COLO668 (cell line): ENCODE measurements at regions not wholly inside any gene's neighbourhood (a gene's known extent, or its start where the extent isn't known, plus 50 kb on each side); places are given as distances from the start of the nearest gene placed in this dataset.
"Not testable (repeated sequence)": the region's sequence is repeated elsewhere in the genome, so short reads cannot be mapped to it uniquely, and the experiment has no call there.

Source experiments
- DNase-seq: peaks from one replicate; lab custom pipeline; 2025; ENCODE audit not compliant: unreplicated experiment; lab: John Stamatoyannopoulos, UW

DNA sequence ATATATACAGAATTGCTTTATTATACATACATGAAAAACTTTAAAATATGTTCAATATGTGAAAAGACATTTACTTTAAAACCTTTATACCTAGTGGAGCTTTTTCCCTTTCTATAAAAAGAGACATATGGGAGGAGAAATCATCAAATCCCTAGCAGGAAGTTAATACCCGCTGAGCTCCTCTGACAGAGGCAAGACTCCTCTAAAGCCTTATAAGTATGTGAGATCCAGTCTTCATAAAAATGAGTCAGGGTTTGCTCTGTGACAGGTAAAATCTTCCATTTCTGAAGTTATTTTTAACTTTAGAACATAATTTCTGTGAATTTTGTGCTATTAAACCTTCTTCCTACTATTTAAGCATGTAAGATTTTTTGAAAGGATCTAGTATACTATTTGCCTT is 634.4 kb upstream of the AADAT start:
- DNase-seq, result no peak

DNA sequence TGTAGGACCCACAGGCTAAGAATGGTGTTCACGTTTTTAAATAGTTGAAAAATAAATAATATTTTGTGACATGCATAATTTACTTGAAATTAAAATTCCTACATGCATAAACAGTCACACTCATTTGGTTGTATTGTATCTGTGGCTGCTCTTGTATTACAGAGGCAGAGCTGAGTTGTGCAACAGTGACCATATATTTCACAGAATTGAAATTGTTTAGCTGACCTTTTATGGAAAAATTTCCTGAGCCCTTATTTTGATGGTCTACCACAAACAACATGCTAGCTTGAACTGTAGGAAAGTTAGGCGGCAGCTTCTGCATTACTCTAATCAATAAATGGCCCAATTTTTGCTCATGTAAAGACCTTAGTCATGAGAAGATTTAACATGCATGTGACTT is 633.4 kb upstream of the AADAT start:
- no peak for DNase-seq

DNA sequence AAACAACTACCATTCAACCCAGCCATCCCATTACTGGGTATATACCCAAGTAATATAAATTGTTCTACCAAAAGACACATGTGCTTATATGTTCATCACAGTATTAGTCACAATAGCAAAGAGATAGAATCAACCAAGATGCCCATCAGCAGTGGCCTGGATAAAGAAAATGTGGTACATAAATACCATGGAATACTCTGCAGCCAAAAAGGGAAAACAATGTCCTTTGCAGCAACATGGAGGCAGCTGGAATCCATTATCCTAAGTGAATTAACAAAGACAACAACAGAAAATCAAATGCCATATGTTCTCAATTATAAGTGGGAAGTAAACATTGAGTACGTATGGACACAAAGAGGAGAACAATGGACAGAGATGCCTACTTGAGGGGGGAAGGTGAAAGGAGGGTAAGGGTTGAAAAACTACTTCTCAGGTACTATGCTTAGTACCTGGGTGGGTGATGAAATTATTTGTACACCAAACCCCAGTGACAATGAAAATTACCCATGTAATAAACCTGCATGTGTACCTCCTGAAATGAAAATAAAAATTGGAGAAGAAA is 632.1 kb upstream of the AADAT start:
- DNase-seq, result no peak

DNA sequence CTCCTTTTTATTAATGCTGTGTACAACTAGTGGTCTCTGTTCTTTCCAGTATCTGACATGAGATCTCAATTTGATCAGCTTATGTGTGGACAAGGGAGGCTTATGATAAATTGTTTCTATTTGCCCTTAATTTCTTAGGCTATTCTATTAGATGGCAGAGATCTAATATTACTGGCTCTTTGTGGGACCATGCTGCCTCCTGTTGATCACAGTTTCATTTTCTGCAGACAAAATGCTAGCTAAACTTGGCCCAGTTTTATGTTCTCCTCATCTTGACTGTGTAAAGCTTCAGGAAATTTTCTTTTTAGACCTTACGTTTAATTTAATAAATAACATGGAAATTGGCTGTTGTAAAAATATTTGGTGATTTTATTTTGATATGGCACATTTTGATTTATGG is 627.1 kb upstream of the AADAT start:
- DNase-seq, result no peak

DNA sequence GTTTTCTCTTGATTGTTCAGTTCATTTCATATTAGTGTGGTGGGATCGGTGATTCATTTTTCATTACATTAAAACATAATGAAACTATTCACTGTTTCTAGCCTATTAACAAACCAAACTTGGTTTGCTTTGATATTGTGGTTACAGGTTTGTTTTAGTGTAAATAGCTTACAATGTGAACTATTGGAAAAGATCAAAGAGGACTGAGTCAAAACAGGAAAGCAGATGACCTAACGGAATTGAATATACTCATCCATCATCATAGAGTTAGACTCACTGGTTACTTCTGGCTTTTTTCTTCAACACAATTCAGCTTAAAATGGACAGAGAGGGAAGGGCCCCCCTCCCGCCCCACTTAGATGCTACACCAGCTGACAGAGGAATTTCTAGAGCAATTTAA is 616.2 kb upstream of the AADAT start:
- no peak for DNase-seq

DNA sequence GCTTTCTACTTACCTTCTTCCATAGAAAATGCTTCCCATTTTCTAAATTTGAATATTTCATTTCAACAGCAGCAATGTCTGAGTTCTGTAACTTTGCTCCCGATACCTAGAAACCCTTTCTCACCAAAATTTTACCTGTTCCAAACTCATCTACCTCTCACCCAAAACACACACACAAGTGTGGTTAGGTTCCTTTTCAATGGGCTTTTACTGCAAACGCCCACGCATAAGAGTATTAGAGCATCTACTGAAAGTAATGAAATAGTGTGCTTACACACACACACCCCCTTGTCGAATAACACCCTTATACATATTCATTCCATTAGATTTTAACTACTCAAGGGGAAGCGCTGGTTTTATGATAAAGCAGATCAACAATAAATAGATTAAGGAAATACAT is 610.3 kb upstream of the AADAT start:
- DNase-seq, result no peak

DNA sequence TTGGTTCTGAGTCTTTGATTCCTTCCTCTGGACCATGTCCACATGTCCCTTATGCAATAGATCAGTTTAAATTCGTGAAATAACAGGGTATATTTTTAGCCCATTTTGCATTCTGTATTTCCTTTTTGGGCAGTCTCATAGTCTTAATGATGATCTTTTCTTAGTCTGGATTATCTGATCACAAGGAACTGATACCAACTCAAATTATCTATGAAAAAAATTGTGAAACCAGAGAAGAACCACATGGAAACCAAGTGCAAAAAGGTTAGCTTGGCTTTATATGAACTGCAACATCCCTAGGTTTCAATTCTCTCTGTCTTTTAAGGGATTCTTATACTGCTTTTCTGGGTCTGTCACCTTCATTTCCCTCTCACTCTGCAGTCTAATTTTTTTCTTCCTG is 608.6 kb upstream of the AADAT start:
- DNase-seq, result no peak

DNA sequence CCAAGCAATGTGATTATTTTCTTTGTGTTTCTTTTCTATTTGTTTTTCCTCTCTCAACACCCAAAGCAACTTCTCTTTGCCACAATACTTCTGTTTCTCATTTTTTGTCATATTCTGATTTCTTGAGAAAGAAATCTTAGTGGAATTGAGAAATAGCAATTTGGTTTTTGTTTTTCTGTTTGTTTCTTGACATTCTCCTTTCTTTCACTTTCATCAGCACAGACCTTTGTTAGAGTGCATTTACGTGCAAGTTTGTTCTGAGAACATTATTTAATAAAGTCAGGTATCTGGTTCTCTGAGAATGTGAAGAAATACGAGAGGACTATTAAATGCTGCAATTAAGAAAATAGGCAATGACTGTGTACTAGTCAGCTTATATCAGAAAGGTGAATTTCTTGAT is 608.1 kb upstream of the AADAT start:
- no peak for DNase-seq

DNA sequence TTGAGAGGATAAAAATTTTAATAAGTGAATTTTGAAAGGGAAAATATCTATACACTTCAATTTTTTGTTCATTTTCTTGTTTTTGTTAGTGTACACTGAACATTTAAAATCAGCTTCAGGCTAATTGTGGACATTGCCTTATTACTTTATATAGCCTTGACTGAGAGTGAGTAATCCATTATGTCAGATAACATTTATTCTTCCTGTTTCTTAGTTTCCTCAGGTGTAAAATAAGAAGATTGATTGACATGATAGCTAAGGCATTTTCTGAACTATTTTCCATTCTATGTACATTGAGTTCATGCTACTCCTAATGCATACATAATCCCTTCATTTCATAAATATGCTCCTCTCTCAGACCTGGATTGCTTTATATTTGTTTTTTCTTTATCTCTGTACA is 607.3 kb upstream of the AADAT start:
- no peak for DNase-seq

DNA sequence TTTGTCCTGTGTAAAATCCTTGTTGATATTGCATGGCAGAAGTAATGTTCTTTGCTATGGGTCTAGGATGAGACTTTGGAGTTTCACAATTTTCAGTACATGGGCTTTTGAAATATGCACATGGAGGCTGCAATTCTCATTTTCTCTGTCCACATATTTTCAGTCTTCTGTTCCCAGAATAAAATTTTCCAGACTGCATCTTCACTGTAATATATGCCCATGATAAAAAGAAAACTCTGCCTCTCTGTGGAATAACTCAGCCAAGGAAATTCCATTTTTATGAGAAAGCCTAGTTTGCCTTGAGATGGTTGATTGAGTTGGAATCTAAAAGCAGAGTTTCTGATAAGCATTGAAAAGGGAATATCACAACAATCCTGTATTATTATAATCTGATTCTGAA is 601.4 kb upstream of the AADAT start:
- no peak for DNase-seq

DNA sequence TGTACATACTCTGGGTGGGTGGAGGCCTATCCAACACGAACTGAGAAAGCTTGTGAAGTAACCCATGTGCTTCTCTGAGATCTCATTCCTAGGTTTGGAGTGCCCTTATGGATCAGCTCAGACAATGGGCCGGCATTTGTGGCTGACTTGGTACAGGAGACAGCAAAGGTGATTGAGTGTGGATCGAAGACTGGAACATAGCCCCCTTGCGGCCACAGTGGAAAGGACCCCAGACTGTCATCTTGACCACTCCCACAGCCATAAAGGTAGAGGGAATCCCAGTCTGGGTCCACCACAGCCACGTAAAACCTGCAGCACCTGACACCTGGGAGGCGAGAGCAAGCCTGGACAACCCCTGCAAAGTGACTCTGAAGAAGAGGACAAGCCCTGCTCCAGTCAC is 598.0 kb upstream of the AADAT start:
- no peak for DNase-seq

DNA sequence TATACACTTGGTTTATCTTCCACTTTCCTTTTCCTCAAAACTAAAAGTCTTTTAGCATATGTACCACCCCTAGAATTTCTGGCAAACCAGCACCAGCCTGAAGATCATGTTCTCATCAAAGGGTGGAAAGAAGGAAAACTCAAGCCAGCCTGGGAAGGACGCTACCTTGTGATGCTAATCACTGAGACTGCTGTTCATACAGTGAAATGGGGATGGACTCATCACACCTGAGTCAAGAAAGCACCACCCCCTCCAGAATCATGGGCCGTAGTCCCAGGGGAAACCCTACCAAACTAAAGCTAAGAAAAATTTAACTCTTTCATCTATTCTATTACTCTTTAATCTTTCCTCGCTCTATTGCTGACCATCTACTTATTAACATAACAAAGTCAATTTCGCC is 595.9 kb upstream of the AADAT start:
- not testable (repeated sequence) for DNase-seq

DNA sequence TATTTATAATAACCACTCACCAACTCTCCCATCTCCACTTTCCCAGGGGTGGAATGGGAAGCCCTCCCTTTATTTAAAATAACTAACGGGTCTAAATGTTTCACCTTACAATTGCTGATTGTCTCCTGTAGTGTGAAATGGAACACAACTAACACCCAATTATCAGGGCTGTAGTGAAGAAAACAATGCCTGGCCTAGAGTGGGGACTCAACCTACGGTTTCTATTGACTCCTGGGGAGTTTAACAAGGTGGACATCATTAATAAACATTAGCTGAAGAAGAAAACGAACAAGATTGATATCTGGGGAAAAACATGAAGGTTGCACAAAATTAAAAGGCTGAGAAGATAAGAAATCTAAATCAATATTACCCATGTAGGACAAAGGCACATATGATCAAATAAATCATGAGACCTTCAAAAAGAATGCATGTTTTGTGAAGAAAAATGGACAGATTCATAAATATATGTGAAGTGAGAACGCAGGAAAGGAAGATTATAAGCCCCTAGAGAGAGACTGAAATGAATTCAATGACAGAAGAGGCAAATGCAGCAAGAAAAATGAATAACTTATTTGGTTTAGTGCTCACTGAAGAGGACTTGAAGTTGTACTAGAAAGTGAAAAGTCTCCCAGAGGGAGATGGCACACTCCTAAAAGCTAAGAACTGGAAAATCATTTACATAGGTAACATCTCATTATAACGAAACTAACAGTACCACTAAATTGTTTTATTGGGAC is 593.0 kb upstream of the AADAT start:
- DNase-seq, result no peak

DNA sequence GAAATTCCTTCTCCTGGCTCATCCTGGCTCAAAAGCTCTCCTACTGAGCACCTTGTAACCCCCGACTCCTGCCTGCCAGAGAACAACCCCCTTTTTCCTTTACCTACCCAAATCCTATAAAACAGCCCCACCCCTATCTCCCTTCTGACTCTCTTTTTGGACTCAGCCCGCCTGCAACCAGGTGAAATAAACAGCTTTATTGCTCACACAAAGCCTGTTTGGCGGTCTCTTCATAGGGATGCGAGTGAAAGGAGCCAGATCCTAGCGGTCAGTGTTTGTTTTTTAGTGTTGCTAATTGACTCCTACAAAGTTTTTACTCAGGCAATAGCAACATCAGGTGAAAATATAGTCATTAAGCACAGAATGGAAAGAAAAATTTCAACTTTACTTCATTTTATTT is 592.3 kb upstream of the AADAT start:
- not testable (repeated sequence) for DNase-seq

DNA sequence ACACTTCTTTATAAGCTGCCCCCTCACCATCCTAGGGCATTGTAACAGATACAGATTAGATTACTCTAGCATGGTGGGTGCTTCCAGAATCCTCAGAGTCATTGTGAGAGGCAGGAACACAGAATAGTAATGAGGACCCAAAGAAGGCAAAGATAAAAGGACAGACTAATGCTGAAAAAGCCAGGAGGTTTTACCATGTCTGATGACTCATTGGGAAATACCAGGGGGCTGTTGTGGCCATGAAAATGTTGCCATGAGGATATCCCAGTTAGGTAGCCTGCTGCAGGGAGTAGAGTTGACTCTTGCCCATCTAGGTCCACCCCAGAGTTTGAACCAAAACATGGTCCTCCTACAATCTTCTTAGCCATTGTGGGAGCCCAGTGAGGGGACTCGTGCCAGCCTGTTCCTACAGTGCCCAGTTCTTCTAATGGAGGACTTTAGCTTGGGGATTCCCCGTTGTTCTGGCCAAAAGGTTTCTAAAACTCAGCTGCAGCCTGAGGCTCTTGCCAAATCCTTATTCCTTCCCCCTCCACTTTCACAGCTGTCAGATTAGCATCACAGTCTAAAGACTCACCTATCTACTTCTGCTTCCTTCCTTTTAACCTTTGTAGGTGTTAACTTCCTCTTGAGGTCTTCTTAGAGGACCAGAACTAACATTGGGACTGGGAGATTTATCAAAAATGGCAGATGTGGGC is 586.0 kb upstream of the AADAT start:
- DNase-seq, result no peak

DNA sequence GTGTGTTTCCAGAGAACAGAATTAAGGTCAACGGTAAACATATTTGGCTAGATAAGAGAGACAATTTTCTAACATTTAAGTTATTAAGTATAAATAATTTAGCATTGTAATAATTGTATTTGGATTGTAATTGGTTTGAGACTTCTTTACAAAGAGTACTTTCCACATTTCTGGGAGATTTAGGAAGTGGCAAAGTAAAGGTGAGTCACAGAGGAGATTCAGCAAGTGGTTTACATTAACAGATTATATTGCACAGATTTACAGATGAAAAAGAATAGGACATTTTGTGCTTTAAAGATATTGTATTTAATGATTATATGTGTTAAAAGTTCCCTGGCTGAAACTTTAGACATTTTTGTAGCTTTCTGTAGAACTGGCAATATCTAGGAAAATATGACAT is 584.4 kb upstream of the AADAT start:
- no peak for DNase-seq

DNA sequence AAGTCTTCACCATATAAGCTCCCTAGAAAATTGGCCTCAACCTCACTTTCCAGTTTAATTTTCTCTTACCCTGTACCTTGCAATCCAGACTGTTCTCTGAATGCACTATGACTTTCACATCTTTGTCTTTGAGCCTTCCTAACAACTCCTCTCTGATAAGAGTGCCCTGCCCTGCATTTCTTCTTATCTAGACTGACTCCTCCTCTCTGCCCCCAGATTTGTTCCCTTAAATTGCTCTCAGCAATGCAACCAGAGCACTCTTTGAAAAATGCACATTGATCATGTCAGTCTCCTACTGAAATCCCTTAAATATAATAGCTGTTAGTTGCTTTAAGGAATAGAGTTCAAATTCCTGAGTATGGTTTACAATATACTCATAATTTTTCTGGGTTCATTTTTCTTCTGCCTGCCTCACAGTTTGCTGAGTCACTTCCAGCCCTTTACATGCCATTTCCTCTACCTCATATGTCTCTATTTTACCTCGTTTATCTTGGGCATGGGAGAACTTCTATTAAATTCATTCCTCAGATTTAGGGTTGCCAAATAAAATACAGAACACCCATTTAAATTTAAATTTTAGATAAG is 582.7 kb upstream of the AADAT start:
- DNase-seq, result no peak

DNA sequence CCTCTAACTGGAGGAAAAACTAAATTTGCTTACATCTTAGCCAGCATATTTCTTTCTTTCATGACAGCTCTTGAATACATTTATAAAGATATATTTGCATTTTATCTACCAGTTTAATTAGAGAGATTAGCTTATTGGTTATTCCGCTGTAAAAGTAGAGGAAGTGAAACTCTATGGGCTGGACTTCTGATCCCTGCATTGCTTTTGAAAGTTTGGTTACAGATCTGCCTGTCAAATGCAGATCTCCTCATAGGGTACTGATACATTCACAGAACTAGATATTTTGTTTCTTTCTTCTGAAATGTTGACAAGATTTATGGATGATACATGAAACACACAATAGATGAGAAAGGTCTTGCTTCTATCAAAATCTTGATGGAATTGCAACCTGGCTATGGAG is 581.4 kb upstream of the AADAT start:
- DNase-seq, result no peak

DNA sequence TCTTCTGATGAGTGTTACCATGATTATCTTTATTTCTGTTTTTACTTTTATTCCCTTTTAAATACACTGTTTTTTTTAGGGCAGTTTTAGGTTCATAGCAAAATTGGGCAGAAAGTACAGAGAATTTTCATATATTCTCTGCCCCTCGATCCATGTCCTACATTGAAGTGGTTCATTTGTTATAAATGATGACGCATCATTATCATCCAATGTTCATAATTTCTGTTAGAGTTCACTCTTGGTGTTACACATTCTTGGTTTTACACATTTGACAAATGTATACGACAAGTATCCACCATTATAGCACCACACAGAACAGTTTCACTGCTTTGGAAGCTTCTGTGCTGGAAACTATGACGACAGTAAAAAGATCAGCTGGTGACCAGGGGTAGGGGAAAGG is 578.1 kb upstream of the AADAT start:
- DNase-seq, result no peak

DNA sequence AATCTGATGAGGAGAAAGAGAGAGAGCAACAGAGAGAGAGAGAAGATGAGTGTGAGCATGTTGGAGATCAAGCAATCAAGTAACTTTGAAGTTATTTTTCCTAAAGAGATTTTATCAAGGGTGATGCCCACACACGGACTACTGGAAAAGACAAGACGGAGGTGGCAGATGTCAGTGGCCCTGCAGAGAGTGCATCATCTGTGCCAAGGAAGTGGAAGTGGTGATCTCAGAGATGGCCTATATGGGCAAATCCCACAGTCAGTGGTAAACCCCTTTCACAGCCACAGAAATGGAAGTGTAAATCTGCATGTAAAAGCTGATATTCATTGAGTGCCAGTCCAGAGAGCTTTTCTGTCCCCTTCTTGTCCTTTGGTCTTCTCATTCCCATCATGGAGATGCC is 577.2 kb upstream of the AADAT start:
- no peak for DNase-seq

DNA sequence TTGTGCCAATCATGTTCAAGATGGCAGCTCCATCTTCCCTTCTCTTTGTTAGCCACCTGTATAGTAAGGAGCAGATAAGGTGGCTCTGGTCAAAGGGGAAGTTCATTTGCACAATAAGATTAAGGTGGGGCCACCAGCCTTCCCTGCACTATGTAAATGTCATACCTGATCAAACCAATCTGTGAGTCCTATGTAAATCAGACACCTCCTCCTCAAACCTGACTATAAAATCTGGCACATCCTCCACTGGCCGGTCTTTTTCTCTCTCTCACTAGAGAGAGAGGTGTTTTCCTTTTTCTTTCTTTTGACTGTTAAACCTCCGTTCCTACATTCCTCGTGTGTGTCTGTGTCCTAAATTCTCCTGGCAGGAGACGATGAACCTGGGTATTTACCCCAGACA is 572.5 kb upstream of the AADAT start:
- no peak for DNase-seq

DNA sequence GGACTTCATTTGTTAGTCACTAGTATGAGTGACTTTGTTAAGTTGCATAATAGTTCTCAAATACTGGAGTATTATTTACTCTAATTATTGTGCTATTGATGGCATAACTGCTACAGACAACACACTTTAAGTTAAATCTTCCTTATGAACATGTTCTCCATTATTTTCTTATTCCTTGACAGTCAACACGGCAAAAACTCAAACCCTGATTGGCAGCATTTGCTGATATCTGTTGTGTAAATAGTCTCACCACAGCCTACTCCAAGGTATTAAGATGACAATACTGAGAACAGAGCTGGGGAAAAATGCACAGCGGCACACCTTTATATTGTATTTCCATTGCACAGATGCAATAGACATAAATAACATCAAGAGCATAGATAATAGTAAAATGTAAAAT is 568.0 kb upstream of the AADAT start:
- DNase-seq, result no peak
